SU-DHL-6 (cell line): ENCODE measurements at regions not wholly inside any gene's neighbourhood (a gene's known extent, or its start where the extent isn't known, plus 50 kb on each side); places are given as distances from the start of the nearest gene placed in this dataset.

ENCODE experiments used
- EZH2phosphoT487 ChIP-seq: fragments of 200-600 bp; sonication (generic), shearing (Covaris generic); conservative IDR thresholded peaks from 2 replicates; pipeline ENCODE4 v1.6.1; 2018; ENCODE audit warnings: mild to moderate bottlenecking, antibody characterized with exemption, low read length, moderate library complexity, mixed read lengths
- TF ChIP-seq, protein P1 (sequence below): fragments of 200-600 bp; sonication (generic); IDR thresholded peaks from one replicate; pipeline ENCODE4 v1.5.1; 2017; ENCODE audit warnings: antibody characterized with exemption, mild to moderate bottlenecking, low read length, moderate library complexity; ENCODE audit not compliant: insufficient read depth, poor library complexity, severe bottlenecking

GRCh38 chr3:117887031-117887430 is 1147.6 kb downstream of the IGSF11 start:
- TF ChIP-seq, protein P1, sequence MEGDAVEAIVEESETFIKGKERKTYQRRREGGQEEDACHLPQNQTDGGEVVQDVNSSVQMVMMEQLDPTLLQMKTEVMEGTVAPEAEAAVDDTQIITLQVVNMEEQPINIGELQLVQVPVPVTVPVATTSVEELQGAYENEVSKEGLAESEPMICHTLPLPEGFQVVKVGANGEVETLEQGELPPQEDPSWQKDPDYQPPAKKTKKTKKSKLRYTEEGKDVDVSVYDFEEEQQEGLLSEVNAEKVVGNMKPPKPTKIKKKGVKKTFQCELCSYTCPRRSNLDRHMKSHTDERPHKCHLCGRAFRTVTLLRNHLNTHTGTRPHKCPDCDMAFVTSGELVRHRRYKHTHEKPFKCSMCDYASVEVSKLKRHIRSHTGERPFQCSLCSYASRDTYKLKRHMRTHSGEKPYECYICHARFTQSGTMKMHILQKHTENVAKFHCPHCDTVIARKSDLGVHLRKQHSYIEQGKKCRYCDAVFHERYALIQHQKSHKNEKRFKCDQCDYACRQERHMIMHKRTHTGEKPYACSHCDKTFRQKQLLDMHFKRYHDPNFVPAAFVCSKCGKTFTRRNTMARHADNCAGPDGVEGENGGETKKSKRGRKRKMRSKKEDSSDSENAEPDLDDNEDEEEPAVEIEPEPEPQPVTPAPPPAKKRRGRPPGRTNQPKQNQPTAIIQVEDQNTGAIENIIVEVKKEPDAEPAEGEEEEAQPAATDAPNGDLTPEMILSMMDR: no peak
- TF ChIP-seq EZH2phosphoT487: no peak
